H9 (cell line): ENCODE measurements at regions not wholly inside any gene's neighbourhood (a gene's known extent, or its start where the extent isn't known, plus 50 kb on each side); places are given as distances from the start of the nearest gene placed in this dataset.

Source experiments
- DNase-seq: peaks from one replicate; pipeline ENCODE4 v3.0.0-alpha.2; 2017
- H2AFZ ChIP-seq: one replicate; pipeline ENCODE4 v1.6.1; 2013; ENCODE audit warnings: mild to moderate bottlenecking, low read length, control low read depth, moderate library complexity
- H2AK5ac ChIP-seq: 2 replicates; pipeline ENCODE4 v1.6.1; 2013; ENCODE audit warnings: low read length, control low read depth, mixed read lengths; ENCODE audit not compliant: insufficient read length
- H2BK120ac ChIP-seq: one replicate; pipeline ENCODE4 v1.6.1; 2013; ENCODE audit warnings: low read depth, mild to moderate bottlenecking, low read length, control low read depth, inconsistent platforms; ENCODE audit not compliant: poor library complexity, severe bottlenecking
- H2BK12ac ChIP-seq: 2 replicates; pipeline ENCODE4 v1.6.1; 2013; ENCODE audit warnings: low read length, control low read depth, mixed read lengths, low read depth; ENCODE audit not compliant: insufficient read length
- H2BK15ac ChIP-seq: 2 replicates; pipeline ENCODE4 v1.6.1; 2013; ENCODE audit warnings: low read depth, low read length, control low read depth
- H2BK20ac ChIP-seq: one replicate; pipeline ENCODE4 v1.6.1; 2013; ENCODE audit warnings: low read depth, mild to moderate bottlenecking, low read length, control low read depth, inconsistent platforms; ENCODE audit not compliant: poor library complexity, severe bottlenecking
- H2BK5ac ChIP-seq: 2 replicates; pipeline ENCODE4 v1.6.1; 2013; ENCODE audit warnings: low read length, control low read depth, mixed read lengths; ENCODE audit not compliant: insufficient read length
- H3K14ac ChIP-seq: 2 replicates; pipeline ENCODE4 v1.6.1; 2013; ENCODE audit warnings: low read length, control low read depth; ENCODE audit not compliant: insufficient read depth
- H3K18ac ChIP-seq: 2 replicates; pipeline ENCODE4 v1.6.1; 2013; ENCODE audit warnings: low read depth, mild to moderate bottlenecking, mixed read lengths, low read length, control low read depth; ENCODE audit not compliant: insufficient read length
- H3K23ac ChIP-seq: 2 replicates; pipeline ENCODE4 v1.6.1; 2013; ENCODE audit warnings: low read length, control low read depth, mixed read lengths, low read depth; ENCODE audit not compliant: insufficient read length
- H3K23me2 ChIP-seq: 2 replicates; pipeline ENCODE4 v1.6.1; 2013; ENCODE audit warnings: low read depth, mild to moderate bottlenecking, mixed read lengths, low read length, control low read depth; ENCODE audit not compliant: insufficient read length, poor library complexity, severe bottlenecking
- H3K27ac ChIP-seq: 2 replicates; pipeline ENCODE4 v1.5.1; 2013; ENCODE audit warnings: low read length, control low read depth, mixed read lengths, low read depth; ENCODE audit not compliant: insufficient read length
- H3K27me3 ChIP-seq: 2 replicates; pipeline ENCODE4 v1.6.1; 2013; ENCODE audit warnings: low read length, control low read depth, inconsistent platforms; ENCODE audit not compliant: insufficient read depth
- H3K4ac ChIP-seq: 2 replicates; pipeline ENCODE4 v1.6.1; 2013; ENCODE audit warnings: low read depth, mild to moderate bottlenecking, control low read depth, inconsistent platforms, low read length, moderate library complexity
- H3K4me1 ChIP-seq: 2 replicates; pipeline ENCODE4 v1.6.1; 2013; ENCODE audit warnings: low read length, control low read depth, inconsistent platforms; ENCODE audit not compliant: insufficient read depth
- H3K4me2 ChIP-seq: 2 replicates; pipeline ENCODE4 v1.6.1; 2013; ENCODE audit warnings: low read length, control low read depth, mixed read lengths; ENCODE audit not compliant: insufficient read length, insufficient read depth
- H3K56ac ChIP-seq: 2 replicates; pipeline ENCODE4 v1.6.1; 2013; ENCODE audit warnings: low read depth, mild to moderate bottlenecking, mixed read lengths, low read length, control low read depth; ENCODE audit not compliant: insufficient read length
- H3K79me1 ChIP-seq: 2 replicates; pipeline ENCODE4 v1.6.1; 2013; ENCODE audit warnings: low read depth, mild to moderate bottlenecking, moderate library complexity, low read length, control low read depth, inconsistent platforms; ENCODE audit not compliant: insufficient read depth, poor library complexity, severe bottlenecking
- H3K79me2 ChIP-seq: 2 replicates; pipeline ENCODE4 v1.6.1; 2013; ENCODE audit warnings: low read length, control low read depth, inconsistent platforms; ENCODE audit not compliant: insufficient read depth
- H3K9ac ChIP-seq: 2 replicates; pipeline ENCODE4 v1.6.1; 2013; ENCODE audit warnings: low read length, control low read depth, mixed read lengths; ENCODE audit not compliant: insufficient read length; ENCODE audit errors: extremely low read depth
- H3K9me3 ChIP-seq: one replicate; pipeline ENCODE4 v1.6.1; 2013; ENCODE audit warnings: low read depth, low read length, inconsistent platforms; ENCODE audit not compliant: control insufficient read depth
- H3T11ph ChIP-seq: one replicate; pipeline ENCODE4 v1.6.1; 2013; ENCODE audit warnings: mild to moderate bottlenecking, low read length, control low read depth, inconsistent platforms
- H4K20me1 ChIP-seq: one replicate; pipeline ENCODE4 v1.6.1; 2013; ENCODE audit not compliant: control insufficient read depth, insufficient read length, insufficient read depth
- H4K5ac ChIP-seq: 2 replicates; pipeline ENCODE4 v1.6.1; 2013; ENCODE audit warnings: low read depth, mild to moderate bottlenecking, mixed read lengths, low read length, control low read depth; ENCODE audit not compliant: insufficient read length
- H4K8ac ChIP-seq: replicated peaks from 2 replicates; pipeline ENCODE4 v1.6.1; 2013; ENCODE audit warnings: low read length, control low read depth, mixed read lengths, low read depth; ENCODE audit not compliant: insufficient read length
- H4K91ac ChIP-seq: 2 replicates; pipeline ENCODE4 v1.6.1; 2013; ENCODE audit warnings: low read depth, mild to moderate bottlenecking, moderate library complexity, mixed read lengths, low read length, control low read depth; ENCODE audit not compliant: insufficient read length
- H3K27ac Mint-ChIP-seq, 3 experiments: 2 replicates in 2 of 3; 3 replicates in 1 of 3; pipeline ENCODE4 v1.8.0; 2020 to 2021; ENCODE audit warnings: mixed read lengths in 3 of 3, mild to moderate bottlenecking in 1 of 3, moderate library complexity in 1 of 3
- H3K27me3 Mint-ChIP-seq: 2 replicates; pipeline ENCODE4 v1.8.0; 2021; ENCODE audit warnings: low read depth, mild to moderate bottlenecking, moderate library complexity, mixed read lengths
- H3K36me3 Mint-ChIP-seq, 3 experiments: 2 replicates in 2 of 3; 3 replicates in 1 of 3; pipeline ENCODE4 v1.8.0; 2020 to 2021; ENCODE audit warnings: low read depth in 3 of 3, mixed read lengths in 3 of 3; ENCODE audit not compliant: insufficient read depth in 1 of 3
- H3K4me1 Mint-ChIP-seq, 2 experiments: 2 replicates each; pipeline ENCODE4 v1.8.0; 2020; ENCODE audit warnings: mixed read lengths in 2 of 2
- H3K4me3 Mint-ChIP-seq, 2 experiments: 2 replicates in 1 of 2; 3 replicates in 1 of 2; pipeline ENCODE4 v1.8.0; 2020 to 2021; ENCODE audit warnings: mild to moderate bottlenecking in 2 of 2, mixed read lengths in 2 of 2, moderate library complexity in 1 of 2
- H3K9me3 Mint-ChIP-seq, 2 experiments: 2 replicates in 1 of 2; 3 replicates in 1 of 2; pipeline ENCODE4 v1.8.0; 2020; ENCODE audit warnings: mild to moderate bottlenecking in 2 of 2, mixed read lengths in 2 of 2, moderate library complexity in 1 of 2
- WGBS: extraction: QIAGEN DNeasy Blood & Tissue Kit; methylation state at CpG from one replicate; pipeline ENCODE4 v1.1.7; 2013; ENCODE audit warnings: missing lambda C conversion rate, low lambda C conversion rate, mixed read lengths; ENCODE audit not compliant: insufficient read length; ENCODE audit errors: extremely low coverage; 5-methylcytosine and 5-hydroxymethylcytosine counted together
- TF ChIP-seq, protein P1 (sequence below): fragments of 200-600 bp; sonication (generic); conservative IDR thresholded peaks from 3 replicates; pipeline ENCODE4 v1.8.0; 2021; ENCODE audit warnings: antibody characterized with exemption, mild to moderate bottlenecking

DNA sequence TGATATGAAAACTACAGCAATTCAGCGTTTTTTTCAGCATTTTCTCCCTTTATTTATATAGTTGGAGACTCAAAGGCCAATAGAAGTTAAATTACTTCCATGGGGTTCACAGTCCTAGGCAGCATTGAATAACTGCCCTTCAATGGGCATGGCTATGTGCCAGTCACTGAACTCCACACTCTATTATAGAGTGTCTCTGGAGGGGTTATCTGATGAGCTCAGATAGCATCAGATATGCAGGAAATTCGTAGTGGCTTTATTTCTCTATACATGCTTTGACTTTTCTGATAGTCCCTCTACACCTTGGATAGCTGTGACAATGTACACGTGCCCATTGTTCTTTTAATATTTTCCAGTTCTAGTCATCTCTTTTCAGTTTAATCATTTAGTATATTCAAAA is 396.9 kb upstream of the CBLB start:
- H3K18ac ChIP-seq: no peak overlapping the region
- H3K23ac ChIP-seq: no peak overlapping the region
- no peaks in the 10 kb centered on the region for H3K79me2 ChIP-seq
- H2BK20ac ChIP-seq: no peak overlapping the region
- H3K14ac ChIP-seq: no peak overlapping the region
- no peaks in the 10 kb centered on the region for H3K23me2 ChIP-seq
- no peak overlapping the region for H3K4me3 Mint-ChIP-seq
- no peak overlapping the region for H3K27ac ChIP-seq
- WGBS: no CpG with 5 or more reads among the region's 3 CpGs
- H2BK12ac ChIP-seq: no peak overlapping the region
- no peaks in the 10 kb centered on the region for H3K36me3 Mint-ChIP-seq
- H3K56ac ChIP-seq: no peak overlapping the region
- H3K27me3 Mint-ChIP-seq: no peaks in the 10 kb centered on the region
- H3K9ac ChIP-seq: no peak overlapping the region
- H2AFZ ChIP-seq: peak overlapping the region; percentile 32
- DNase-seq: no peak
- H2BK5ac ChIP-seq: no peak overlapping the region
- H3K27ac Mint-ChIP-seq: no peak overlapping the region
- H4K8ac ChIP-seq: no peak overlapping the region
- H2AK5ac ChIP-seq: no peak overlapping the region
- H2BK15ac ChIP-seq: no peak overlapping the region
- no peak overlapping the region for H4K5ac ChIP-seq
- no peak overlapping the region for H2BK120ac ChIP-seq
- TF ChIP-seq, protein P1, sequence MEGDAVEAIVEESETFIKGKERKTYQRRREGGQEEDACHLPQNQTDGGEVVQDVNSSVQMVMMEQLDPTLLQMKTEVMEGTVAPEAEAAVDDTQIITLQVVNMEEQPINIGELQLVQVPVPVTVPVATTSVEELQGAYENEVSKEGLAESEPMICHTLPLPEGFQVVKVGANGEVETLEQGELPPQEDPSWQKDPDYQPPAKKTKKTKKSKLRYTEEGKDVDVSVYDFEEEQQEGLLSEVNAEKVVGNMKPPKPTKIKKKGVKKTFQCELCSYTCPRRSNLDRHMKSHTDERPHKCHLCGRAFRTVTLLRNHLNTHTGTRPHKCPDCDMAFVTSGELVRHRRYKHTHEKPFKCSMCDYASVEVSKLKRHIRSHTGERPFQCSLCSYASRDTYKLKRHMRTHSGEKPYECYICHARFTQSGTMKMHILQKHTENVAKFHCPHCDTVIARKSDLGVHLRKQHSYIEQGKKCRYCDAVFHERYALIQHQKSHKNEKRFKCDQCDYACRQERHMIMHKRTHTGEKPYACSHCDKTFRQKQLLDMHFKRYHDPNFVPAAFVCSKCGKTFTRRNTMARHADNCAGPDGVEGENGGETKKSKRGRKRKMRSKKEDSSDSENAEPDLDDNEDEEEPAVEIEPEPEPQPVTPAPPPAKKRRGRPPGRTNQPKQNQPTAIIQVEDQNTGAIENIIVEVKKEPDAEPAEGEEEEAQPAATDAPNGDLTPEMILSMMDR: no peak
- H3K79me1 ChIP-seq: no peaks in the 10 kb centered on the region
- no peak overlapping the region for H3T11ph ChIP-seq
- H4K91ac ChIP-seq: no peak overlapping the region
- H3K4me1 Mint-ChIP-seq: peaks cover 0 to 6% of the 10 kb centered on the region in 2 experiments; a peak in 1 of 4 replicates
- H4K20me1 ChIP-seq: no peaks in the 10 kb centered on the region
- H3K27me3 ChIP-seq: no peaks in the 10 kb centered on the region
- no peak overlapping the region for H3K4ac ChIP-seq
- H3K9me3 Mint-ChIP-seq: no peaks in the 10 kb centered on the region
- H3K4me2 ChIP-seq: no peak overlapping the region
- no peaks in the 10 kb centered on the region for H3K9me3 ChIP-seq
- H3K4me1 ChIP-seq: no peaks in the 10 kb centered on the region
